Peyer's patch (tissue), 4 donors: ENCODE measurements at regions not wholly inside any gene's neighbourhood (a gene's known extent, or its start where the extent isn't known, plus 50 kb on each side); places are given as distances from the start of the nearest gene placed in this dataset.

ENCODE experiments used
- POLR2A ChIP-seq, 2 donors: fragments of 450-650 bp; IDR thresholded peaks; one replicate each; pipeline ENCODE4 v1.5.1; 2017; ENCODE audit warnings: antibody characterized with exemption in 2 of 2, mild to moderate bottlenecking in 2 of 2, moderate library complexity in 2 of 2
- TF ChIP-seq, protein P1 (sequence below), 6 experiments: fragments of 450-650 bp in 4 of 6; fragments of 200-600 bp in 2 of 6; sonication (generic) in 1 of 6; IDR thresholded peaks; one replicate each; pipeline ENCODE4 v1.5.1; 2017 to 2019; ENCODE audit warnings: antibody characterized with exemption in 6 of 6, mild to moderate bottlenecking in 3 of 6, moderate library complexity in 1 of 6

DNA sequence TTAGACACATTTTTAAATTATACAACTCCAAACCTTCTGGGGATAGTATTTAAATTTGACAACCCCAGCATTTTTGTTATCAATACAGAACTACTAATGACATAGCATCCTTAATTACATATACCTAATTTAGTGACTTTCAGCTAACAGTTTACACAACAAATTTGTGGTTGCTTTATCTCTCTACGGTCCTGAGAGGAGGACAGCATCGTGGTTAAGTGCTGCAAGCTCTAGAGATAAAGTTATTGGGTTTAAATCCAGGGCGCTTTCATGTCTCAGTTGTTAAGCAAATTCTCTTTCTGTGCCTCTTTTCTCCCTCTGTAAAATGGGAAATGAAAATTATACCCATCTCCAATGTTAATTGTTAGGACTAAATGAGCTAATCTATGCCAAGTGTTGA is 129.3 kb downstream of the METTL4 start:
- TF ChIP-seq, protein P1, sequence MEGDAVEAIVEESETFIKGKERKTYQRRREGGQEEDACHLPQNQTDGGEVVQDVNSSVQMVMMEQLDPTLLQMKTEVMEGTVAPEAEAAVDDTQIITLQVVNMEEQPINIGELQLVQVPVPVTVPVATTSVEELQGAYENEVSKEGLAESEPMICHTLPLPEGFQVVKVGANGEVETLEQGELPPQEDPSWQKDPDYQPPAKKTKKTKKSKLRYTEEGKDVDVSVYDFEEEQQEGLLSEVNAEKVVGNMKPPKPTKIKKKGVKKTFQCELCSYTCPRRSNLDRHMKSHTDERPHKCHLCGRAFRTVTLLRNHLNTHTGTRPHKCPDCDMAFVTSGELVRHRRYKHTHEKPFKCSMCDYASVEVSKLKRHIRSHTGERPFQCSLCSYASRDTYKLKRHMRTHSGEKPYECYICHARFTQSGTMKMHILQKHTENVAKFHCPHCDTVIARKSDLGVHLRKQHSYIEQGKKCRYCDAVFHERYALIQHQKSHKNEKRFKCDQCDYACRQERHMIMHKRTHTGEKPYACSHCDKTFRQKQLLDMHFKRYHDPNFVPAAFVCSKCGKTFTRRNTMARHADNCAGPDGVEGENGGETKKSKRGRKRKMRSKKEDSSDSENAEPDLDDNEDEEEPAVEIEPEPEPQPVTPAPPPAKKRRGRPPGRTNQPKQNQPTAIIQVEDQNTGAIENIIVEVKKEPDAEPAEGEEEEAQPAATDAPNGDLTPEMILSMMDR (IDR thresholded peaks at IDR 0.05): no peak
- no peak for TF ChIP-seq POLR2A (IDR thresholded peaks at IDR 0.05)
